Endothelial cell (in vitro differentiated cells): ENCODE measurements at regions not wholly inside any gene's neighbourhood (a gene's known extent, or its start where the extent isn't known, plus 50 kb on each side); places are given as distances from the start of the nearest gene placed in this dataset.

Source experiments
- DNase-seq: peaks from one replicate; pipeline ENCODE4 v3.0.0; 2021; ENCODE audit warnings: low spot score
- H3K27ac Mint-ChIP-seq: one replicate; pipeline ENCODE4 v1.8.0; 2021; ENCODE audit warnings: mixed read lengths, inconsistent platforms; ENCODE audit not compliant: unreplicated experiment
- H3K27me3 Mint-ChIP-seq: one replicate; pipeline ENCODE4 v1.8.0; 2021; ENCODE audit warnings: mild to moderate bottlenecking, moderate library complexity, mixed read lengths, inconsistent platforms; ENCODE audit not compliant: unreplicated experiment
- H3K36me3 Mint-ChIP-seq: one replicate; pipeline ENCODE4 v1.8.0; 2021; ENCODE audit warnings: mild to moderate bottlenecking, low read depth, mixed read lengths, inconsistent platforms; ENCODE audit not compliant: unreplicated experiment
- H3K4me1 Mint-ChIP-seq: one replicate; pipeline ENCODE4 v1.8.0; 2021; ENCODE audit warnings: mild to moderate bottlenecking, mixed read lengths, inconsistent platforms; ENCODE audit not compliant: unreplicated experiment
- H3K4me3 Mint-ChIP-seq: one replicate; pipeline ENCODE4 v1.8.0; 2021; ENCODE audit warnings: mild to moderate bottlenecking, mixed read lengths, inconsistent platforms; ENCODE audit not compliant: unreplicated experiment
- H3K9me3 Mint-ChIP-seq: one replicate; pipeline ENCODE4 v1.8.0; 2021; ENCODE audit warnings: mixed read lengths, inconsistent platforms; ENCODE audit not compliant: unreplicated experiment
- TF ChIP-seq, protein P1 (sequence below): fragments of 200-600 bp; sonication (generic); IDR thresholded peaks from one replicate; pipeline ENCODE4 v1.5.0; 2021; ENCODE audit warnings: antibody characterized with exemption; ENCODE audit not compliant: unreplicated experiment

DNA sequence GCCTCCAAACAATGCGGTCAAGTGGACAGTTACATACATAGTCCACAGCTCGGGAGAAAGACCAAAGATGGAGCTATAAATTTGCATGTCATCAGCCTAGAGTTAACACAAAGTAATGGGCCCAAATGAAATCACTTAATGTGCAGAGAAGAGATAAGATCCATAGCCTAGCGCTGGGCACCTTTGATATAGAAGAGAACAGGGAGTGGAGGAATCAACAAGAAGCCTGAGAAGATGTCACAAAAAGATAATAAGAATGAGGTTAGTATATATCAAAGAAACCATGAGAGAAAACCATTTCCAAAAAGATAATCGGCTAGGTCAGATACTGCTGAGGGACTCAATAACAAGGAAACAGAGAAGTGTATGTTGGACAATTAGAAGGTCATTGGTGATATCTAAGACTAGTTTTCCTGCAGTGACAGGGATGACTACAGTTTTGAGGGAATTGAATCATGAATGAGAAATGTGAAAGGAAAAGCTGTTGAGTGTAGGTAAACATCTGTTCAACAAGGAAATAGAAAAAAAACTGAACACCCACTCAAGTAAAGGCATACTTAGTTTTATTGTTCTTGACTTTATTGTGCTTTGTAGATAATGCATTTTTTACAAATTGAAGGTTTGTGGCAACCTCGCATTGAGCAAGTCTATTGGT, 68.7 kb upstream of the CDH6 start:
- TF ChIP-seq, protein P1, sequence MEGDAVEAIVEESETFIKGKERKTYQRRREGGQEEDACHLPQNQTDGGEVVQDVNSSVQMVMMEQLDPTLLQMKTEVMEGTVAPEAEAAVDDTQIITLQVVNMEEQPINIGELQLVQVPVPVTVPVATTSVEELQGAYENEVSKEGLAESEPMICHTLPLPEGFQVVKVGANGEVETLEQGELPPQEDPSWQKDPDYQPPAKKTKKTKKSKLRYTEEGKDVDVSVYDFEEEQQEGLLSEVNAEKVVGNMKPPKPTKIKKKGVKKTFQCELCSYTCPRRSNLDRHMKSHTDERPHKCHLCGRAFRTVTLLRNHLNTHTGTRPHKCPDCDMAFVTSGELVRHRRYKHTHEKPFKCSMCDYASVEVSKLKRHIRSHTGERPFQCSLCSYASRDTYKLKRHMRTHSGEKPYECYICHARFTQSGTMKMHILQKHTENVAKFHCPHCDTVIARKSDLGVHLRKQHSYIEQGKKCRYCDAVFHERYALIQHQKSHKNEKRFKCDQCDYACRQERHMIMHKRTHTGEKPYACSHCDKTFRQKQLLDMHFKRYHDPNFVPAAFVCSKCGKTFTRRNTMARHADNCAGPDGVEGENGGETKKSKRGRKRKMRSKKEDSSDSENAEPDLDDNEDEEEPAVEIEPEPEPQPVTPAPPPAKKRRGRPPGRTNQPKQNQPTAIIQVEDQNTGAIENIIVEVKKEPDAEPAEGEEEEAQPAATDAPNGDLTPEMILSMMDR: no peak
- no peaks in the 10 kb centered on the region for H3K36me3 Mint-ChIP-seq

DNA sequence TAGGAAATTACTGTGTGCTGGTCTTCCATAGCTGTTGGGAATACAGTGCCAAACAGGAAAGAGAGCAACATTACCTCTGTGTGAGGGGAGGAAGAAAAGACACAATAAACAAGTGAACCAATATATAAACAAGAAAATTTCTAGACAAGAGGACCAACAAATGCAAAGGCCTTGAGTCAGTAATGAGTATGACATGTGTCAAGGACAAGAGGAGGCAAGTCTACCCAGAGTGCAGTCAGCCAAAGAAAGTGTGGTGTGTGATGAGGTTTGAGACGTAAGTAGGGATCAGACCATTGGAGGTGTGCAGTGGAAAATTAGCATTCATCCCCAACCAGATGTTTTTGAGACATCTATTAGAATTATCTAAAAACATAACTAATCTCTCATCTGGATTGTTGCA, 69.5 kb upstream of the CDH6 start:
- no peak overlapping the region for H3K27ac Mint-ChIP-seq
- H3K36me3 Mint-ChIP-seq: no peaks in the 10 kb centered on the region

More for the DNA sequence above, 68.7 kb upstream of the CDH6 start:
- no peak overlapping the region for H3K27ac Mint-ChIP-seq
- peaks cover 3% of the 10 kb centered on the region for H3K27me3 Mint-ChIP-seq
- H3K4me3 Mint-ChIP-seq: no peak overlapping the region
- H3K9me3 Mint-ChIP-seq: no peaks in the 10 kb centered on the region
- DNase-seq: no peak
- H3K4me1 Mint-ChIP-seq: no peaks in the 10 kb centered on the region

DNA sequence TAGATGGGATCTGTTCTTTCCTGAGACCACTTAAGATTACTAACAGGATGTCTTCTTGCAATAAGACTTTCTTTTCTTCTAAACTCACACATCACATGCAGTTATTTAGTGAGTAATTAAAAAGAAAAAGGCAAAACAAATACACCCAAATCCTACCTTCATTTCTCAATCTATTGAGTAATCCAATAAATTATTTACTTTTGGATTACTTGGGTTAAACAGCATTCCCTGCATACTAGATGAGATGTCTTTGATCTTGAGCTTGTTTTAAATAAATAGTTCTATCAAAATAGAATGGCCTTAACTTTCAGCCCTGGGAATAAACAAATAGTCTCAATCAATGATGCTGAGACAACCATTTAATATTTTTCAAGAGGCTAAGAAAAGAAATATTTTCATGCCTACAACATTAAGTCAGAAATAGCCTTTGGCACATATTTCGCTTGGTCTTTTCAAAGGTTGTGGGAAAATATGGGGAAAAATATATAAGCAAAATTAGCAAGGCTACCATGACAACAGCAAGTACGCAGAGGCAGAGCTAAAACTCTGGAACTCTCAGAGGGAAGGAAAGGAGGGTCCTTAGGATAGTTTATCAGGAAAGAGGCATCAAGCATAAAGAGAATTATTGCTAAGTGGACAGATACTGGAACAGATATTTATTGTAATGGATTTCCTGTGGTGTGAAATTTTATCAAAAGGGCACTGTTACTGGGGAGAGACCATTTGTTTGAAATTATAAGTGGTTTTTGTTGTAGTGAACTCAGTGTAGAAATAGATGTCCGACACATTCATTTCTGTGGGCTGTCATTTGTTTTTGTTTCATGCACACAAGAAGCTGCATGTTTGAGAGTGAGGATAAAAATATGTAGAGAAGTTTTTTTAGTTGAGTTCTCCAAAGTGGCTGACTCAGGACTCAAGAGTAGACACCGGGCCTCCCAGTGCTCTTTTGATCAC, 70.2 kb upstream of the CDH6 start:
- TF ChIP-seq, protein P1: no peak
- H3K4me1 Mint-ChIP-seq: no peaks in the 10 kb centered on the region
- H3K36me3 Mint-ChIP-seq: no peaks in the 10 kb centered on the region
- no peaks in the 10 kb centered on the region for H3K27me3 Mint-ChIP-seq
- H3K27ac Mint-ChIP-seq: no peak overlapping the region
- DNase-seq: no peak
- H3K9me3 Mint-ChIP-seq: no peaks in the 10 kb centered on the region
- no peak overlapping the region for H3K4me3 Mint-ChIP-seq

More for the DNA sequence above, 69.5 kb upstream of the CDH6 start:
- no peak for DNase-seq
- TF ChIP-seq, protein P1: no peak
- H3K4me1 Mint-ChIP-seq: no peaks in the 10 kb centered on the region
- no peaks in the 10 kb centered on the region for H3K27me3 Mint-ChIP-seq
- H3K4me3 Mint-ChIP-seq: no peak overlapping the region
- H3K9me3 Mint-ChIP-seq: no peaks in the 10 kb centered on the region

DNA sequence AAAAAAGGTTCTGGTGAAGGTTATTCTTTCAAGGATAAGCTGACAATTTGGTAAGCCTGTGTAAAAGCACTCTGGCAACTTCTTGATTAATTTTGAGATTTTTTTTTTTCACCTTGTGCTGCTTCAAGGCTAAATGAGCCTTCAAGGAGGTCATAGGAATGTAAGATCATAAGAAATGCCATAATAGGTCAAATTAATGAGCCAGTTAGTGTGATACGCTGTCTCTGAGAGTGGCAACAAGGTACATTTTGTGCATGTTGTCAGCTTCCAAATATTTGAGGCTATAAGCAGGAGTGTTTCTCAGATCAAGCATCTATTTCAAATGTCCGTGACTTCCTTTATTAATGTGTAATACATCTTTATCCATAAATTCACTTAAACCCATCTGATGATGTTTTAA, 72.3 kb upstream of the CDH6 start:
- TF ChIP-seq, protein P1: no peak
- no peak overlapping the region for H3K4me3 Mint-ChIP-seq
- H3K27me3 Mint-ChIP-seq: no peaks in the 10 kb centered on the region
- DNase-seq: no peak
- no peaks in the 10 kb centered on the region for H3K4me1 Mint-ChIP-seq
- no peak overlapping the region for H3K27ac Mint-ChIP-seq
- no peaks in the 10 kb centered on the region for H3K36me3 Mint-ChIP-seq
- no peaks in the 10 kb centered on the region for H3K9me3 Mint-ChIP-seq

DNA sequence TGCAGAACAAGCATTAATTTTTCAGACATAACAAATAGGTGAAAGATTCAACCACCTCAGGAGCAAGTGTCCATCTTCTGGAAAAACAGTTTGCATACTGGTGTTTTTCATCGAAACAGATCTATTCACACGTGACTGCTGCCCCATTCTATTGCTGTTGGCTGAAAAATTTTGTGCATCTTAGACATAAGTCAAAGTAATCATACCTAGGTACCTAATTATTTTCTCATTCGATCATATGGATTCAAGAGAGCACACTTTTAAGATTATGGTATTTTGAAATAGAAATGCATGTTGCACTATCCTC, 72.9 kb upstream of the CDH6 start:
- no peaks in the 10 kb centered on the region for H3K9me3 Mint-ChIP-seq
- H3K4me1 Mint-ChIP-seq: no peaks in the 10 kb centered on the region
- TF ChIP-seq, protein P1: no peak
- no peaks in the 10 kb centered on the region for H3K36me3 Mint-ChIP-seq
- H3K27ac Mint-ChIP-seq: no peak overlapping the region
- DNase-seq: no peak
- H3K4me3 Mint-ChIP-seq: no peak overlapping the region
- no peaks in the 10 kb centered on the region for H3K27me3 Mint-ChIP-seq
